Glutamatergic neuron (in vitro differentiated cells): ENCODE measurements at regions not wholly inside any gene's neighbourhood (a gene's known extent, or its start where the extent isn't known, plus 50 kb on each side); places are given as distances from the start of the nearest gene placed in this dataset.

Experiments used
- DNase-seq: peaks from one replicate; pipeline ENCODE4 v3.0.0; 2022
- H3K27ac Mint-ChIP-seq: one replicate; pipeline ENCODE4 v1.8.0; 2020; ENCODE audit warnings: mild to moderate bottlenecking, mixed read lengths, inconsistent platforms; ENCODE audit not compliant: unreplicated experiment
- H3K27me3 Mint-ChIP-seq: one replicate; pipeline ENCODE4 v1.8.0; 2020; ENCODE audit warnings: mild to moderate bottlenecking, moderate library complexity, mixed read lengths, inconsistent platforms; ENCODE audit not compliant: unreplicated experiment
- H3K36me3 Mint-ChIP-seq: one replicate; pipeline ENCODE4 v1.8.0; 2020; ENCODE audit warnings: mild to moderate bottlenecking, mixed read lengths, inconsistent platforms; ENCODE audit not compliant: unreplicated experiment
- H3K4me1 Mint-ChIP-seq: one replicate; pipeline ENCODE4 v1.8.0; 2020; ENCODE audit warnings: mild to moderate bottlenecking, low read depth, mixed read lengths, inconsistent platforms; ENCODE audit not compliant: unreplicated experiment
- H3K4me3 Mint-ChIP-seq: one replicate; pipeline ENCODE4 v1.8.0; 2020; ENCODE audit warnings: mild to moderate bottlenecking, mixed read lengths, inconsistent platforms; ENCODE audit not compliant: unreplicated experiment
- H3K9me3 Mint-ChIP-seq: one replicate; pipeline ENCODE4 v1.8.0; 2020; ENCODE audit warnings: mild to moderate bottlenecking, moderate library complexity, mixed read lengths, inconsistent platforms; ENCODE audit not compliant: unreplicated experiment
- CTCF ChIP-seq: fragments of 200-600 bp; sonication (generic); IDR thresholded peaks from one replicate; pipeline ENCODE4 v1.5.0; 2021; ENCODE audit not compliant: partially characterized antibody, unreplicated experiment

DNA sequence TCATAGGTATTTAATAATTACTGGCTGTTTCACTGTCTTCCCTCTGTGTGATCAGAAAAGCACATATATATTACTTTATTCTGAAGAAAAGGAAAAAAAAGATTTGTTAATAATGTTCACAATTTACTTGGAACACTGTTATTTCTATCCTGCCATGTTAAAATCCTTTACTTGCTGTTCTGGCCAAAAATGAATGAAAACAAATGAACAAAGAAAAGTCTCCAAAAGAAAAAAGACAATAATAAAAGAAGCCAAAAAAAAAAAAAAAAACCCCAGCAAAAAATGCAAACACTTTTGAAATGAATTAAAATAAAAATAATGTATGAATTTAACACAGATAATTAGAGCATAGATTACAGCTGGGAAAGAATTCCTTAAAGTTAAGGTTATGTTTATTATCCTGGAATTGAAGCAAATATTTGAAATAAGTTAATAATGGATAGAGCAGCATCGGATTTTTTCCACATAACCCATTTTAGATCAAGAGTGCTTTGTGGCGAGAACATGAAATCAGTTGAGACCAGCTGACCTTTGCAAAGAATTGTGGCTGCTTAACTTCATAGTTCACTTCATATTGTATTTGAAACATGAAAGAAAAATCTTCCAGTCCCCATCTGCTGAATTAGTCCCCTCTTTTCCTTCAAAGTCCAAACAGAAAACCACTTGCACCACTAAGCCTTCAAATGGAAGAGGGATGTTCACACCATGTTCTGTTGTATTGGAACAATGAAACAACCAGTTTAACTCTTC lies 444.8 kb downstream of the ADAMTS20 start:
- Mint-ChIP-seq H3K9me3 (peaks cover 2% of the 10 kb centered on the region), H3K27ac (no peak overlapping the region), H3K4me3 (no peak overlapping the region), H3K36me3 (no peaks in the 10 kb centered on the region), H3K27me3 (no peaks in the 10 kb centered on the region), H3K4me1 (peaks cover 4% of the 10 kb centered on the region)
- no peak for TF ChIP-seq CTCF
- DNase-seq: no peak

DNA sequence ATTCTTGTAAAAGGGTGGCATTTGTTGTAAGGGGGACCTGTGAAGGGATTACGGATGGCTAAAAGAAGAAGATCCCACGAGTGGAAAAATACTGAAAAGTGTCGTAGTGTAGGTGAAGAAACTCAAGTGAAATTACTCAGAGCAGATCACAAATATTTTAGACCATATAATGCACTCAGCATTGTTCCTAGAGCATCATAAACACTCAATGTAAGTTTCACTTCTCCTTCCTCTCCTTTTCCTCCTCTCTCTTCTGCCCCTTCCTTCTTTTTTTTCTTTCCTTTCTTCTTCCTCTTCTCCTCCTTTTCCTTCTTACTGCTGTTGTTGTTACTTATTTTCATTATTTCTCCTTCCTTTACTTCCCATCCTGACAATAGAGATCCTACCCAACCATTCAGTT lies 445.6 kb downstream of the ADAMTS20 start:
- Mint-ChIP-seq H3K4me1 (peaks cover 2% of the 10 kb centered on the region), H3K4me3 (no peak overlapping the region), H3K9me3 (peaks cover 2% of the 10 kb centered on the region), H3K27ac (no peak overlapping the region), H3K27me3 (no peaks in the 10 kb centered on the region), H3K36me3 (no peaks in the 10 kb centered on the region)
- DNase-seq: no peak
- no peak for TF ChIP-seq CTCF

GRCh38 chr12:43105426-43105981 lies 446.5 kb downstream of the ADAMTS20 start:
- Mint-ChIP-seq H3K4me1 (peaks cover 3% of the 10 kb centered on the region), H3K9me3 (peaks cover 2% of the 10 kb centered on the region), H3K27ac (no peak overlapping the region), H3K36me3 (no peaks in the 10 kb centered on the region), H3K27me3 (no peaks in the 10 kb centered on the region), H3K4me3 (no peak overlapping the region)
- no peak for TF ChIP-seq CTCF
- DNase-seq: no peak

DNA sequence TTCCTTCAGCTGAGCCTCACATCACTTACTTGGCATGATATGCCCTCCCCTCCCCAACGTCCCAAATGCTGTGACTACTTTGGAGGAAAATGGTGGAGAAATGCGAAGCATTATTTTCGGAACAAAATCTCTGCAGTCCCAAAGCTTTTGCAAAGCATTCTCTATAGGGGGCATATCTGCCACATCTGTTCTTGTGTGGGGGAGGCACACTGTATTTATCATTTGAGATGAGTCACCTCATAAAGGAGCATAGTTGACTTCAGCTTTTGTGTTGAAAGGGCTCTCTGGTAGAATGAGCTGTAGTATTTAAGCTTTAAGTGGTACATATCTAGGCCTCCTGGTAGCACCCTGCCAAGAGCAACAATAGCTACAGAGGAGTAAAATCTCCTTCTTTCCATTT lies 447.5 kb downstream of the ADAMTS20 start:
- peaks cover 6% of the 10 kb centered on the region for H3K4me1 Mint-ChIP-seq
- H3K27ac Mint-ChIP-seq: no peak overlapping the region
- H3K9me3 Mint-ChIP-seq: peaks cover 2% of the 10 kb centered on the region
- H3K27me3 Mint-ChIP-seq: no peaks in the 10 kb centered on the region
- no peak for TF ChIP-seq CTCF
- DNase-seq: no peak
- no peak overlapping the region for H3K4me3 Mint-ChIP-seq
- no peaks in the 10 kb centered on the region for H3K36me3 Mint-ChIP-seq

- DNase-seq: no peak
- Mint-ChIP-seq H3K4me1 (peaks cover 6% of the 10 kb centered on the region), H3K36me3 (no peaks in the 10 kb centered on the region), H3K27ac (no peak overlapping the region), H3K4me3 (no peak overlapping the region), H3K27me3 (no peaks in the 10 kb centered on the region), H3K9me3 (peaks cover 2% of the 10 kb centered on the region)
- TF ChIP-seq CTCF: no peak
Measured at GRCh38 chr12:43103866-43104265, 448.1 kb downstream of the ADAMTS20 start.
